GM12878 (cell line): ENCODE measurements at regions not wholly inside any gene's neighbourhood (a gene's known extent, or its start where the extent isn't known, plus 50 kb on each side); places are given as distances from the start of the nearest gene placed in this dataset.

Experiments
- ATAC-seq: fragments of 200-7000 bp; cut with Tn5 transposase; 3 replicates; pipeline ENCODE4 v1.9.1; 2020; ENCODE audit warnings: mild to moderate bottlenecking, moderate library complexity
- BruUV-seq: library from RNA; stranded (reverse); fragments of 400-500 nt; replicated peaks from 2 replicates; lab custom pipeline; 2021; lab: Mats Ljungman, UMichigan
- CTCF ChIA-PET: fragments of 300-600 bp; sonication (Branson Sonifier 250); formaldehyde crosslinking; extraction: SDS; loops from one replicate; lab custom pipeline; 2021; ENCODE audit warnings: inconsistent platforms; lab: Yijun Ruan, JAX
- POLR2A ChIA-PET: fragments of 350-600 bp; formaldehyde crosslinking; extraction: SDS; loops from one replicate; lab custom pipeline; 2021; ENCODE audit warnings: inconsistent platforms; lab: Charles Lee
- RAD21 ChIA-PET: fragments of 300-600 bp; sonication (Branson Sonifier 250); formaldehyde crosslinking; loops from one replicate; lab custom pipeline; 2023; ENCODE audit warnings: antibody characterized with exemption; ENCODE audit not compliant: unreplicated experiment; lab: Charles Lee
- SMC1A ChIA-PET: fragments of 300-600 bp; sonication (Branson Sonifier 250); formaldehyde crosslinking; loops from one replicate; lab custom pipeline; 2023; ENCODE audit not compliant: unreplicated experiment, uncharacterized antibody; lab: Charles Lee
- DNase-seq: peaks from one replicate; pipeline ENCODE4 v3.0.0-alpha.2; 2011; ENCODE audit warnings: low read depth, low spot score
- FAIRE-seq: peaks from 3 replicates; lab custom pipeline; 2011; peaks lifted over from hg19 to GRCh38; lab: Jason Lieb, UNC
- H2AFZ ChIP-seq: 2 replicates; pipeline ENCODE4 v1.6.0; 2011; ENCODE audit warnings: low read depth, low read length, control low read depth; ENCODE audit not compliant: control insufficient read depth
- H3K27ac ChIP-seq: 2 replicates; pipeline ENCODE4 v1.5.1; 2011; ENCODE audit warnings: control low read depth; ENCODE audit not compliant: control insufficient read depth, insufficient read depth
- H3K27me3 ChIP-seq, 2 experiments: replicated peaks in 1 of 2; 2 replicates each; pipeline versions ENCODE4 v1.6.0 to v1.6.1; 2011; ENCODE audit warnings: low read length in 1 of 2; ENCODE audit not compliant: control insufficient read depth in 2 of 2, insufficient read depth in 2 of 2
- H3K36me3 ChIP-seq, 2 experiments: 2 replicates each; pipeline ENCODE4 v1.5.1; 2011; ENCODE audit warnings: low read length in 1 of 2; ENCODE audit not compliant: control insufficient read depth in 2 of 2, insufficient read depth in 2 of 2
- H3K4me1 ChIP-seq: 2 replicates; pipeline ENCODE4 v1.6.1; 2011; ENCODE audit warnings: mild to moderate bottlenecking, low read length, moderate library complexity, mixed read lengths; ENCODE audit not compliant: control insufficient read depth, insufficient read depth
- H3K4me2 ChIP-seq: 2 replicates; pipeline ENCODE4 v1.6.0; 2011; ENCODE audit warnings: control low read depth; ENCODE audit not compliant: control insufficient read depth, insufficient read depth
- H3K4me3 ChIP-seq: fragments of 200-600 bp; sonication (generic); 2 replicates; pipeline ENCODE4 v1.5.1; 2016
- H3K79me2 ChIP-seq: 2 replicates; pipeline ENCODE4 v1.6.0; 2011; ENCODE audit warnings: low read length; ENCODE audit not compliant: control insufficient read depth, insufficient read depth
- H3K9ac ChIP-seq: 2 replicates; pipeline ENCODE4 v1.8.0; 2011; ENCODE audit warnings: low read length, control low read depth, mixed read lengths; ENCODE audit not compliant: control insufficient read depth, insufficient read depth
- H3K9me3 ChIP-seq: replicated peaks from 3 replicates; pipeline ENCODE4 v1.5.1; 2011; ENCODE audit warnings: mild to moderate bottlenecking, low read length; ENCODE audit not compliant: control insufficient read depth, insufficient read depth
- H4K20me1 ChIP-seq: 2 replicates; pipeline ENCODE4 v1.6.0; 2011; ENCODE audit not compliant: control insufficient read depth, insufficient read depth
- CEBPB ChIP-seq, 2 experiments: fragments of 150-350 bp in 1 of 2; IDR thresholded peaks; 2 replicates each; pipeline ENCODE4 v1.6.1; 2012 to 2014; ENCODE audit warnings: low read depth in 2 of 2, low read length in 2 of 2, borderline replicate concordance in 1 of 2, inconsistent platforms in 1 of 2
- CREM ChIP-seq: IDR thresholded peaks from 2 replicates; pipeline ENCODE4 v1.6.1; 2014; ENCODE audit warnings: antibody characterized with exemption, low read depth
- DPF2 ChIP-seq: fragments of 450-650 bp; IDR thresholded peaks from 2 replicates; pipeline ENCODE4 v1.6.1; 2017; ENCODE audit warnings: mild to moderate bottlenecking
- NFIC ChIP-seq: IDR thresholded peaks from 2 replicates; pipeline ENCODE4 v1.6.1; 2012; ENCODE audit warnings: low read depth, mild to moderate bottlenecking, inconsistent platforms, low read length, moderate library complexity
- NR2C1 ChIP-seq: fragments of 450-650 bp; IDR thresholded peaks from 2 replicates; pipeline ENCODE4 v1.6.1; 2017; ENCODE audit warnings: antibody characterized with exemption, mild to moderate bottlenecking, moderate library complexity
- PML ChIP-seq: IDR thresholded peaks from 2 replicates; pipeline ENCODE4 v1.6.1; 2012; ENCODE audit warnings: low read length, inconsistent platforms
- SMARCA5 ChIP-seq: fragments of 450-650 bp; IDR thresholded peaks from 2 replicates; pipeline ENCODE4 v1.6.1; 2017; ENCODE audit warnings: mild to moderate bottlenecking
- SMC3 ChIP-seq: IDR thresholded peaks from 2 replicates; pipeline ENCODE4 v1.6.1; 2011; ENCODE audit warnings: low read length, improper control_type of control experiment, borderline replicate concordance
- SUZ12 ChIP-seq: fragments of 200-600 bp; sonication (generic); IDR thresholded peaks from one replicate; pipeline ENCODE4 v1.6.1; 2018; ENCODE audit warnings: antibody characterized with exemption, mild to moderate bottlenecking; ENCODE audit not compliant: unreplicated experiment
- TAF1 ChIP-seq: IDR thresholded peaks from 2 replicates; pipeline ENCODE4 v1.6.1; 2011; ENCODE audit warnings: mild to moderate bottlenecking, low read depth, low read length, borderline replicate concordance
- YY1 ChIP-seq: IDR thresholded peaks from 2 replicates; pipeline ENCODE4 v1.6.1; 2011; ENCODE audit warnings: low read depth, mild to moderate bottlenecking, low read length
- ZNF217 ChIP-seq: fragments of 450-650 bp; IDR thresholded peaks from 2 replicates; pipeline ENCODE4 v1.6.1; 2017; ENCODE audit warnings: antibody characterized with exemption, mild to moderate bottlenecking
- ZNF24 ChIP-seq: fragments of 450-650 bp; IDR thresholded peaks from 2 replicates; pipeline ENCODE4 v1.6.1; 2017; ENCODE audit warnings: antibody characterized with exemption, mild to moderate bottlenecking
- ZNF622 ChIP-seq: fragments of 450-650 bp; IDR thresholded peaks from 2 replicates; pipeline ENCODE4 v1.6.1; 2017; ENCODE audit warnings: mild to moderate bottlenecking, inconsistent platforms
- WGBS: methylation state at CpG from one replicate; pipeline ENCODE4 v1.1.6; 2016; ENCODE audit warnings: low lambda C conversion rate; ENCODE audit not compliant: insufficient replicate concordance, insufficient coverage; ENCODE audit errors: missing lambda C conversion rate; 5-methylcytosine and 5-hydroxymethylcytosine counted together
- in situ Hi-C: fragments of 300-500 bp; cut with MboI; formaldehyde crosslinking; loops from 9 replicates; pipeline ENCODE4 v1.14.3; 2018; ENCODE audit warnings: mixed read lengths
- intact Hi-C: fragments of 100-400 bp; cut with micrococcal nuclease; formaldehyde crosslinking; loops from one replicate; pipeline ENCODE4 v1.14.2; 2022; ENCODE audit not compliant: unreplicated experiment
- TF ChIP-seq, protein P1 (sequence below), 3 experiments: IDR thresholded peaks in 2 of 3; conservative IDR thresholded peaks in 1 of 3; 2 replicates each; pipeline ENCODE4 v1.5.1; 2011; ENCODE audit warnings: low read depth in 3 of 3, low read length in 3 of 3, mild to moderate bottlenecking in 3 of 3, control low read depth in 2 of 3, moderate library complexity in 2 of 3, inconsistent platforms in 1 of 3, mixed read lengths in 1 of 3; ENCODE audit not compliant: control insufficient read depth in 2 of 3, insufficient read depth in 1 of 3; ENCODE audit errors: extremely low read depth in 1 of 3
- TF ChIP-seq, protein P2 (sequence below): fragments of 450-650 bp; IDR thresholded peaks from 2 replicates; pipeline ENCODE4 v1.6.1; 2017; ENCODE audit warnings: borderline replicate concordance

DNA sequence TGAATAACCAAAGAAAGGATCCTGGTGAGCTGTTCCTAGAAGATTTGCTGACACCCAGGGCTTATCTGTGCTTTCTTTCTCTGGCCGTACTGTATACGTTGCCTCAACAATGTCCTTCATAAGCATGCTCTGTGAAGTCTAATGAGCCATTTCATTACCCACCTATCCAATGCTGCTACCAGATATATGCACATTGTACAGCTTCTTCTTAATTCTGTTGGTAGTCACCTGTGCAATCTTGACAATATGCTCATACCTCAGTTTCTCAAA lies 731.8 kb upstream of the NCAM2 start:
- no peak for FAIRE-seq
- ChIA-PET CTCF (interaction anchor here (0.6 kb wide), 1 partner anchor 52 kb away, joined by 3 read pairs; no protein-coding TSS in a partner anchor), RAD21 (no interaction called here), POLR2A (no interaction called here), SMC1A (no interaction called here)
- Histone ChIP-seq H3K9me3 (no peaks in the 10 kb centered on the region), H3K36me3 (no peaks in the 10 kb centered on the region), H3K79me2 (no peaks in the 10 kb centered on the region), H3K4me1 (no peaks in the 10 kb centered on the region), H3K27me3 (no peaks in the 10 kb centered on the region), H3K9ac (no peak overlapping the region), H3K27ac (no peak overlapping the region), H3K4me3 (no peak overlapping the region), H2AFZ (no peak overlapping the region), H3K4me2 (no peak overlapping the region), H4K20me1 (no peaks in the 10 kb centered on the region)
- WGBS, result 97% methylated on average over 2 of the region's 2 CpGs
- no peak for DNase-seq
- BruUV-seq, result no TSS peak
- in situ Hi-C loops, result no loop called here
- intact Hi-C loops, result no loop called here
- TF ChIP-seq ZNF24, result no peak
- TF ChIP-seq PML, result no peak
- no peak for TF ChIP-seq TAF1
- no peak for TF ChIP-seq CEBPB (IDR thresholded peaks at IDR 0.05; ENCODE audit: borderline replicate concordance in 1 of 2, low read depth in 2 of 2, low read length in 2 of 2)
- no peak for TF ChIP-seq SMARCA5
- TF ChIP-seq SMC3, result no peak
- no peak for TF ChIP-seq DPF2
- no peak for TF ChIP-seq CREM
- TF ChIP-seq ZNF622, result no peak
- no peak for ATAC-seq

DNA sequence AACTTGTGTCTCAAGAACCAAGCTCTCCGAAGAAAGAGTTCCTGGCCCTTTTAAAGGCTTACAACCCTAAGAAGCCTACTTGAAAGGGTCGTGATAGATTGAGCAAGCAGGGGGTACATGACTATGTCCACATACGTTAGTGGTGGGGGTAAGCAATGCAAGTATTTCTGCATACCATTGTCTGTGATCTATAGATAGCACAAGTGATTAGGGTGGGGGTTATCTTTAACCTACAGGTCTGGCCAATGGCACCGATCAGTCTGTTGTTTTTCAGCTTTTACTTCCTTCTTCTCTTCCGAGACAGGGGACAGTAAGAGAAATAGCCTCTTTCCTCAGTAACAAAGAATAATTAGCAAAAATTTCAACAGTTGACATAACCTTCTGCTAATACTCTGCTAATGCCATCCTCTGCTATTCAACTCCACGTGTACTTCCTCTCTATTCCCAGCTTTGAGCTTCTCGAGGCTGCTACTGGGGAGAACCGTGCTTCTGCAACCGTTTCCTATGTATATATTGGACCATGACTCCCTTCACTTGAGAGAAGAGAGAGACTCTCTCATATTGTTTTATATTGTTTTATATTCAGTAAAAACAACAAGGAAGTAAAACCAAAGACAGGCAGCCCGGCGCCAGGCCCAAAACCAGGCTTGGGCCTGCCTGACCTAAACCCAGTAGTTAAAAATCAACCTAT lies 727.7 kb upstream of the NCAM2 start:
- intact Hi-C loops, result no loop called here
- H3K4me3 ChIP-seq, result no peak overlapping the region
- ChIA-PET CTCF (interaction anchor here (0.6 kb wide), 1 partner anchor 47 kb away, joined by 3 read pairs; no protein-coding TSS in a partner anchor), SMC1A (no interaction called here), RAD21 (no interaction called here), POLR2A (no interaction called here)
- no peaks in the 10 kb centered on the region for H3K36me3 ChIP-seq
- H3K4me1 ChIP-seq, result no peaks in the 10 kb centered on the region
- no peak overlapping the region for H2AFZ ChIP-seq
- H4K20me1 ChIP-seq, result no peaks in the 10 kb centered on the region
- no peak overlapping the region for H3K9ac ChIP-seq
- no peak overlapping the region for H3K27ac ChIP-seq
- in situ Hi-C loops, result no loop called here
- DNase-seq, result no peak
- H3K79me2 ChIP-seq, result no peaks in the 10 kb centered on the region
- 42% methylated on average over 11 of the region's 11 CpGs for WGBS
- H3K27me3 ChIP-seq, result no peaks in the 10 kb centered on the region
- BruUV-seq, result no TSS peak
- H3K4me2 ChIP-seq, result no peak overlapping the region
- H3K9me3 ChIP-seq, result no peaks in the 10 kb centered on the region
- ATAC-seq, result no peak
- no peak for FAIRE-seq
- TF ChIP-seq SMARCA5 (no peak), SUZ12 (no peak), NR2C1 (no peak), YY1 (no peak), ZNF217 (no peak), NFIC (no peak)
- TF ChIP-seq, protein P1, sequence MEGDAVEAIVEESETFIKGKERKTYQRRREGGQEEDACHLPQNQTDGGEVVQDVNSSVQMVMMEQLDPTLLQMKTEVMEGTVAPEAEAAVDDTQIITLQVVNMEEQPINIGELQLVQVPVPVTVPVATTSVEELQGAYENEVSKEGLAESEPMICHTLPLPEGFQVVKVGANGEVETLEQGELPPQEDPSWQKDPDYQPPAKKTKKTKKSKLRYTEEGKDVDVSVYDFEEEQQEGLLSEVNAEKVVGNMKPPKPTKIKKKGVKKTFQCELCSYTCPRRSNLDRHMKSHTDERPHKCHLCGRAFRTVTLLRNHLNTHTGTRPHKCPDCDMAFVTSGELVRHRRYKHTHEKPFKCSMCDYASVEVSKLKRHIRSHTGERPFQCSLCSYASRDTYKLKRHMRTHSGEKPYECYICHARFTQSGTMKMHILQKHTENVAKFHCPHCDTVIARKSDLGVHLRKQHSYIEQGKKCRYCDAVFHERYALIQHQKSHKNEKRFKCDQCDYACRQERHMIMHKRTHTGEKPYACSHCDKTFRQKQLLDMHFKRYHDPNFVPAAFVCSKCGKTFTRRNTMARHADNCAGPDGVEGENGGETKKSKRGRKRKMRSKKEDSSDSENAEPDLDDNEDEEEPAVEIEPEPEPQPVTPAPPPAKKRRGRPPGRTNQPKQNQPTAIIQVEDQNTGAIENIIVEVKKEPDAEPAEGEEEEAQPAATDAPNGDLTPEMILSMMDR (IDR thresholded peaks at IDR 0.05 in 2 of 3, conservative IDR thresholded peaks at IDR 0.05 in 1 of 3; ENCODE audit: control insufficient read depth in 2 of 3, extremely low read depth in 1 of 3, insufficient read depth in 1 of 3, low read depth in 3 of 3, low read length in 3 of 3), result no peak
- TF ChIP-seq, protein P2, sequence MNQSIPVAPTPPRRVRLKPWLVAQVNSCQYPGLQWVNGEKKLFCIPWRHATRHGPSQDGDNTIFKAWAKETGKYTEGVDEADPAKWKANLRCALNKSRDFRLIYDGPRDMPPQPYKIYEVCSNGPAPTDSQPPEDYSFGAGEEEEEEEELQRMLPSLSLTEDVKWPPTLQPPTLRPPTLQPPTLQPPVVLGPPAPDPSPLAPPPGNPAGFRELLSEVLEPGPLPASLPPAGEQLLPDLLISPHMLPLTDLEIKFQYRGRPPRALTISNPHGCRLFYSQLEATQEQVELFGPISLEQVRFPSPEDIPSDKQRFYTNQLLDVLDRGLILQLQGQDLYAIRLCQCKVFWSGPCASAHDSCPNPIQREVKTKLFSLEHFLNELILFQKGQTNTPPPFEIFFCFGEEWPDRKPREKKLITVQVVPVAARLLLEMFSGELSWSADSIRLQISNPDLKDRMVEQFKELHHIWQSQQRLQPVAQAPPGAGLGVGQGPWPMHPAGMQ, result no peak
